GM10266 (cell line): ENCODE measurements at regions not wholly inside any gene's neighbourhood (a gene's known extent, or its start where the extent isn't known, plus 50 kb on each side); places are given as distances from the start of the nearest gene placed in this dataset.

Experiments
- DNase-seq: peaks from one replicate; pipeline ENCODE4 v3.0.0; 2012; ENCODE audit errors: extremely low spot score
- TF ChIP-seq, protein P1 (sequence below): IDR thresholded peaks from 2 replicates; pipeline ENCODE4 v1.5.1; 2012; ENCODE audit warnings: mild to moderate bottlenecking, low read depth; ENCODE audit not compliant: control insufficient read depth, insufficient read depth; ENCODE audit errors: missing control alignments

DNA sequence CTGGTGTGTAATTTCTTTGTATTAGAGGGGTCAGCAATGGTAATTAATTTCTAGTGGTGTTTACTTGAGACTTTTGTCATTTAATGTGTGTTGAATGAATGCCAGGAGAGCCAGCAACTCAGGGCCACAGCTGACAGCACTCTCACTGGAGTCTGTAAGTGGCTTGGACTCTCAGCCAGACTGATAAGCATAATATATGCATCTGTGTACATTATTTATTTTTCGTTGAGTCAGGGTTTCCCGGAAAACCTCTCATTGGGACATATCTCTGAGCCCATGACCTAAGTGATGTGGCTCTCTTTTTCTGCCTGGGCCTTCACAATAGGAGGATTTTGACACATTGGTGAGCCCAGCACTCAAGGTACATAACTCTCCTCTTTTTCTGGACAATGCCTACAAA lies 1007.8 kb upstream of the TSPY4 start:
- no peak for DNase-seq
- TF ChIP-seq, protein P1, sequence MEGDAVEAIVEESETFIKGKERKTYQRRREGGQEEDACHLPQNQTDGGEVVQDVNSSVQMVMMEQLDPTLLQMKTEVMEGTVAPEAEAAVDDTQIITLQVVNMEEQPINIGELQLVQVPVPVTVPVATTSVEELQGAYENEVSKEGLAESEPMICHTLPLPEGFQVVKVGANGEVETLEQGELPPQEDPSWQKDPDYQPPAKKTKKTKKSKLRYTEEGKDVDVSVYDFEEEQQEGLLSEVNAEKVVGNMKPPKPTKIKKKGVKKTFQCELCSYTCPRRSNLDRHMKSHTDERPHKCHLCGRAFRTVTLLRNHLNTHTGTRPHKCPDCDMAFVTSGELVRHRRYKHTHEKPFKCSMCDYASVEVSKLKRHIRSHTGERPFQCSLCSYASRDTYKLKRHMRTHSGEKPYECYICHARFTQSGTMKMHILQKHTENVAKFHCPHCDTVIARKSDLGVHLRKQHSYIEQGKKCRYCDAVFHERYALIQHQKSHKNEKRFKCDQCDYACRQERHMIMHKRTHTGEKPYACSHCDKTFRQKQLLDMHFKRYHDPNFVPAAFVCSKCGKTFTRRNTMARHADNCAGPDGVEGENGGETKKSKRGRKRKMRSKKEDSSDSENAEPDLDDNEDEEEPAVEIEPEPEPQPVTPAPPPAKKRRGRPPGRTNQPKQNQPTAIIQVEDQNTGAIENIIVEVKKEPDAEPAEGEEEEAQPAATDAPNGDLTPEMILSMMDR: no peak

DNA sequence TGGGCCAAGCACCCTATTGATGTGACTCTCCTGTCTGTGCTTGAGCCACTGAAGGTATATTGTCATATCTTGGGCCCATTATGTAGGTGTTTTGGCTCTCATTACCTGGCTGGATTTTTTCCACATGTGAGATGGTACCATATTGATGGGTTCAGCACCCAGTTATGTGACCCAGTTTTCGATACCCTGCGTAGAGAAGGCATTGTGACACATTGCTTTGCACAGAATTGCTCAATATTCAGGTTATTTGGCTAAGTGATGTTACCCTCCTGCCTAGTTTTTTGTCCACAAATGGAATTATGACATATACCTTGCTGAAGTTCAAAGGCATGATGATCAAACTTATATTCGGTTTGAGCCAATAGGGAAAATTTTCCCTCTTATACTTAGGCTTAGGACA lies 1007.3 kb upstream of the TSPY4 start:
- DNase-seq: no peak
- TF ChIP-seq, protein P1: no peak

DNA sequence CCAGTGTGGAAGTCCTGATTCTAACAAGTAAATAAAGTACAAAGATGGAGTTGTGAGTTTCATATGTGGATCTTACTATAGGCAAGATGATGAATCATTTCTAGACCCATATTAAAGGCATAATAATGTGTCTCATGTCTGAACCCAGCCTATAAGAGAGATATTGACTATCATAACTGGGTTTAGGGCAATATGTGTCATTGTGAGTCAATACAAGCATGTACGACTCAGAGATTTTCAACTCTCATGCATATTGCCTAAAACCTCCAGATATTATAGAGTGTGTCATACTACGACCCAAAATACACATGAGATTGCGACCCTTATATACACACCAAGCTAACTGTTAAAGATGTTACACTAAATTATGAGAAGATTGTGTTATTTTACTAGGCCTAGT lies 1003.9 kb upstream of the TSPY4 start:
- DNase-seq: no peak
- TF ChIP-seq, protein P1: no peak

DNA sequence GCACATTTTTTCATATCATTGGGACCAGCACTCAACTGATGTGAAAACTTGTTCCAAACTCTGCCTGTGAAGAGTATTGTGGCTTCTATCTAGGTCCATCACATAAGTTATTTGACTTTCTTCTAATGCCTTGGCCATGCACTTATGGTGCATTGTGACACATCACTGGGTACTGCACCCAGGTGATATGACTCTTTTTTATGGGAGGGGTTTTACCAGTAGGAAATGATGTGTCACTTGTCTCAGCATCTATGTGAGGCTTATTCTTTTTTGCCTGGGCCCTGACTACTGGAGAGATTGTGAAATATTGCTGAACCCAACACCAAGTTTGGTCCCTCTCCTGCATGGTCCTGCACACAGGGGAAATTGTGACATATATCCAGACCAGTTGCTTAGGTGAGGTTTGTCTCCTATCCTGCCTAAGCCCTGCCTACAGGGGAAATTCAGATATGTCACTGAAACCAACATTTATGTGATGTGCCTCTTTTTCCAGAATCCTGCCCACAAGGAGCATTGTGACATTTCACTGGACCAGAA lies 1001.9 kb upstream of the TSPY4 start:
- no peak for DNase-seq
- TF ChIP-seq, protein P1: no peak

DNA sequence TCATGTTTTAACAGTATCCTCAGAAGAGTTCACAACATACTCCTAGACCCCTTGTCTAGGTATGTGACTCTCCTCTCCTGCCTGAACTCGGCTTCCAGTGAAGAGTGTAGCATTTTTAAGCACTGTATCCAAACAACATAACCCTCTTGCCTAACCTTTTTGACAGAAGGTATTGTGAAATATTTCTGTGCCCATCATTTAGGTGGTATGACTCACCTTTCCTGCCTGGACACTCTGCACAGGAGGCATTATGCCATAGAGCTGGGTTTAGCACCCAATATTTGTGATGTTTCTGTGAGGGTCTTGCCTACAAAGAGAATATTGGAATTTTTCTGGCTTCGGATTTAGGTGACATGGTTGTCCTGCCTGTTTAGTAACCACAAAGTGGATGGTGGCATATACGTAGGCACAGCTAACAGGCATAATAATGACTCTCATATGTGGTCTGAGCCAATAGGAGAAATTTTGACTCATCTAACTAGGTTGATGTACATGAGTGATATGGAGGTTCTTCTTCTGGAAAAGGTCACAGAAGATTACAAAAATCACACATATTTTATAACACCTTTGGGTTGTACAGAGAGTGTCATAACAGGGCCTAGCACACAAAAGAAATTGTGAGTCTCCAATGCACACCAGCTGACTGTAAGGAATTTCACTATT lies 1001.0 kb upstream of the TSPY4 start:
- TF ChIP-seq, protein P1: no peak
- no peak for DNase-seq

DNA sequence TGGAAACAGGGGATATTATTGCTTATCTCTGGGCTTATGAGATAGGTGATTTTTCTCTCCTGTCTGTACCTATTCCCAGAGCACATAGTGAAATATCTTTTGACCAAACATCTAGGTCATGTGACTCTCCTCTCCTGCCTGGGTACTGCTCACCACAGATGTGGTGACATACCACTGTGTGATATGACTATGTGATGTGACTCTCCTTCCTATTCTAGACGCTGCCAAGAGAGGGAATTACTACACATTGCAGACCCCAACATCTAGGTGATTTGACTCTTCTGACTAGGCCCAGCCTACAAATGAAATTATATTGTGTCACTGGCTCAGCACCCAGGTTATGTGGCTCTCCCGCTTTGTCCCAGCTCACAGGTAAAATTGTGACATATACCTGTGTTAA lies 996.3 kb upstream of the TSPY4 start:
- no peak for DNase-seq
- TF ChIP-seq, protein P1: no peak

DNA sequence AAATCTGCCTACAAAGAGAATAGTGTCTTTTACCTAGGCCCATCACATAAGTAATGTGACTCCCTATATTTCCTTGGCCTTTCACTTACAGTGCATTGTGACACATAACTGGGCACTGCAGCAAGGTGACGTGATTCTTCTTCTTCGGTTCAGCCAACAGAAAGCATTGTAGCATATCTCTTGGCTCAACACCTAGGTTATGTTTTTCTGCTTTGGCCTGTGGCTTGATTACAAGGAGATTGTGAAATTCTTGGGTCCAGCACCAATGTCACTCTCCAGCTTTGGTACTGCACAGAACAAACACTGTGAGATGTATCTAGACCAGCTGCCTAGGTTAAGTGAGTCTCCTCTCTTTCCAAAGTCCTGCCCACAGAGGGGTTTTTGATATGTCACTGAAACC lies 995.1 kb upstream of the TSPY4 start:
- TF ChIP-seq, protein P1: no peak
- DNase-seq: no peak
